ENCODE measurements at regions not wholly inside any gene's neighbourhood (a gene's known extent, or its start where the extent isn't known, plus 50 kb on each side); places are given as distances from the start of the nearest gene placed in this dataset.
A peak's percentile ranks its signal among the peaks of the same experiment; 100 is the strongest.
"Not testable (repeated sequence)": the region's sequence is repeated elsewhere in the genome, so short reads cannot be mapped to it uniquely, and the experiment has no call there.

- DNase-seq (ENCODE audit: low spot score): not testable (repeated sequence)
Measured at GRCh38 chr14:105752420-105752819, 226.0 kb downstream of the TMEM121 start.

- DNase-seq (ENCODE audit: low spot score): no peak
Measured at GRCh38 chr14:105760691-105761344, 234.4 kb downstream of the TMEM121 start.

GRCh38 chr14:105761345-105761740, 235.0 kb downstream of the TMEM121 start:
- DNase-seq (ENCODE audit: low spot score): not testable (repeated sequence)

- DNase-seq (ENCODE audit: low spot score): no peak
Measured at GRCh38 chr14:105761842-105762241, 235.5 kb downstream of the TMEM121 start.

GRCh38 chr14:105762262-105762661, 235.9 kb downstream of the TMEM121 start:
- DNase-seq (ENCODE audit: low spot score): not testable (repeated sequence)

- DNase-seq (ENCODE audit: low spot score): not testable (repeated sequence)
Measured at GRCh38 chr14:105764254-105764901, 238.0 kb downstream of the TMEM121 start.

GRCh38 chr14:105765072-105765825, 238.9 kb downstream of the TMEM121 start:
- DNase-seq (ENCODE audit: low spot score): peak; percentile 6

- peak; percentile 2 for DNase-seq (ENCODE audit: low spot score)
Measured at GRCh38 chr14:105765893-105766614, 239.7 kb downstream of the TMEM121 start.

GRCh38 chr14:105767315-105767714, 240.9 kb downstream of the TMEM121 start:
- peak; percentile 1 for DNase-seq (ENCODE audit: low spot score)

- not testable (repeated sequence) for DNase-seq (ENCODE audit: low spot score)
Measured at GRCh38 chr14:105768039-105768438, 241.7 kb downstream of the TMEM121 start.

- not testable (repeated sequence) for DNase-seq (ENCODE audit: low spot score)
Measured at GRCh38 chr14:105769061-105769730, 242.8 kb downstream of the TMEM121 start.

GRCh38 chr14:105770619-105771216, 244.3 kb downstream of the TMEM121 start:
- peak; percentile 5 for DNase-seq (ENCODE audit: low spot score)

GRCh38 chr14:105771261-105772226, 245.2 kb downstream of the TMEM121 start:
- DNase-seq (ENCODE audit: low spot score): not testable (repeated sequence)

- DNase-seq (ENCODE audit: low spot score): not testable (repeated sequence)
Measured at GRCh38 chr14:105772710-105773250, 246.4 kb downstream of the TMEM121 start.

GRCh38 chr14:105773584-105773983, 247.2 kb downstream of the TMEM121 start:
- DNase-seq (ENCODE audit: low spot score): no peak

GRCh38 chr14:105774001-105774400, 247.6 kb downstream of the TMEM121 start:
- DNase-seq (ENCODE audit: low spot score): no peak

- DNase-seq (ENCODE audit: low spot score): not testable (repeated sequence)
Measured at GRCh38 chr14:105774585-105775348, 248.4 kb downstream of the TMEM121 start.

- not testable (repeated sequence) for DNase-seq (ENCODE audit: low spot score)
Measured at GRCh38 chr14:105775349-105775923, 249.1 kb downstream of the TMEM121 start.
